Gastroesophageal sphincter (tissue), 2 donors: ENCODE measurements at regions not wholly inside any gene's neighbourhood (a gene's known extent, or its start where the extent isn't known, plus 50 kb on each side); places are given as distances from the start of the nearest gene placed in this dataset.

ENCODE experiments used
- POLR2A ChIP-seq, 2 donors: fragments of 450-650 bp; IDR thresholded peaks; one replicate each; pipeline ENCODE4 v1.6.1; 2017; ENCODE audit warnings: antibody characterized with exemption in 2 of 2, mild to moderate bottlenecking in 2 of 2, moderate library complexity in 1 of 2
- POLR2AphosphoS5 ChIP-seq: sonication (generic); formaldehyde crosslinking; IDR thresholded peaks from one replicate; pipeline ENCODE4 v1.6.1; 2017; ENCODE audit warnings: antibody characterized with exemption

DNA sequence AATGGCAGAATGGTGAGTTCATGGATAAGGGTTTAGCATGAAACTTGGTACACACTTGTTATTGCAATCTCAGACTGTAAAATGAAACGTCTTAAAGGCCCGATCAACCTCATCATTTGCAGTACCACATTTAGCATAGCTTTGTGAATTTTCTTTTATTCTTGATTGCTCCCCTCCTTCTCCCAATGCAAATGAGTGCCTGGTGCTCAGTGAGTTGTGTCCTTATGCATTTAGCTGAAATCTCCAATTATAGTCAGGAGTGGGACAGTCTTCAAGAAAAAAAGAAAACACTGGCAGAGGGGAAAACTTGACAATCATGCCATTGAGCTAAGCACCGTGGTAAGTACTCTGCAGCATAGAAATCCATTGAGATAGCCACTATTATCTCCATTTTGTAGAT is 161.0 kb upstream of the HMCN1 start:
- TF ChIP-seq POLR2A (IDR thresholded peaks at IDR 0.05) (no peak), POLR2AphosphoS5 (no peak)
